ENCODE measurements at regions not wholly inside any gene's neighbourhood (a gene's known extent, or its start where the extent isn't known, plus 50 kb on each side); places are given as distances from the start of the nearest gene placed in this dataset.
"Not testable (repeated sequence)": the region's sequence is repeated elsewhere in the genome, so short reads cannot be mapped to it uniquely, and the experiment has no call there.

GRCh38 chr18:51525453-51526225 lies 328.2 kb upstream of the MEX3C start:
- DNase-seq: no peak

GRCh38 chr18:51527826-51528225 lies 330.3 kb upstream of the MEX3C start:
- no peak for DNase-seq

DNA sequence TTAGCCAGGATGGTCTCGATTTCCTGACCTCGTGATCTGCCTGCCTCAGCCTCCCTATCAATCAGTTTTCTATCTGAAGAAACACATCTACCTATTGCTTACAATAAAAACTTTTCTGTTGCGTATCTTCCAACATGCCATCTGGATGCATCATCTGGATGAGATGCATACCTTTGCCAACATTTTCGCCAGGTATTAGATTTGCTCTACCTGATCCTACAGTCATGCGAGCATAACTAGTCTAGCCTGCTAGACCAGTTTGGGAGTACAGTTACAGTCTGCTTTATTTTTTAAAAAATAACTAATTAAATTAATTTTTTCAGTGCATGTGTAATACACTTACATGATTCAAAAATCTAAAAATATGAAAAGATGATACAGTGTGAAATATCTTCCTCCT lies 334.0 kb upstream of the MEX3C start:
- no peak for DNase-seq

GRCh38 chr18:51537487-51537886 lies 340.0 kb upstream of the MEX3C start:
- DNase-seq: peak; percentile 27 to 62

GRCh38 chr18:51540562-51540961 lies 343.1 kb upstream of the MEX3C start:
- DNase-seq: no peak

DNA sequence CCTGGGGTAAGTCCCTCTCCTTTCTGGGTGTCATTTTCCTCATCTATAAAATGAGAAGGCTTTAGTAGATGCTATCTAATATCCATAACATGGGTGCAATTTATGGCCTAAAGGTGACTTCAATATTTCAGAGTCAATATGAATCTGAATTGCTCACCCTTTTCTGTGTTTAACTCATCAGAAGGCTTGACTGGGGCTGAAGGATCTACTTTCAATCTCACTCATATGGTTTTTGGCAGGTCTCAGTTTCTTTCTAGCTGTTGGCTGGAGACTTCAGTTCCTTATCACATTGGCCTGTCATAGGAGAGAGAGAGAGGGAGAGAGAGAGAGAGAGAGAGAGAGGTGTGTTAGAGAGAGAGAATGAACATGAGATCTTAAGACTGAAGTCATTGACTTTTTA lies 343.7 kb upstream of the MEX3C start:
- no peak for DNase-seq

GRCh38 chr18:51543658-51544155 lies 346.2 kb upstream of the MEX3C start:
- DNase-seq: no peak

- no peak for DNase-seq
Observed at GRCh38 chr18:51545446-51545845, 348.0 kb upstream of the MEX3C start.

- no peak for DNase-seq
Observed at GRCh38 chr18:51559198-51559901, 361.9 kb upstream of the MEX3C start.

DNA sequence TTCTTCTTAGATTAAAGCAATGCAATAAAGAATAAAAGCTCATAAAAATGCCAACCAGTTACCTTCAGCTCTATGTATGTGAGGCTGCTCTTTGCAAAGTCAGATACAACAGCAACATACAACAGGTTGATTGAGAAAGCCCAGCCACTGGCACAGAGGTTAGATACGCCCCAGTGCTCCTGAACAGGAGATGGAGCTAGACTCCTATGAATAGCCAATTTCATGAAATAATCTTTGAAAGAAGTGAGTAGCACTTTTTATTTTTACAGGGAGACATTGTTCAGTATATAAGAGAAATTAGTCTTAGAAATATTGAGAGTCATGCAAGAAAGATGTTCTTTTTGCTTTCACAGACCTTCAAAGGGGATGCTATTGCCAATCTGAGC lies 362.4 kb upstream of the MEX3C start:
- DNase-seq: no peak

DNA sequence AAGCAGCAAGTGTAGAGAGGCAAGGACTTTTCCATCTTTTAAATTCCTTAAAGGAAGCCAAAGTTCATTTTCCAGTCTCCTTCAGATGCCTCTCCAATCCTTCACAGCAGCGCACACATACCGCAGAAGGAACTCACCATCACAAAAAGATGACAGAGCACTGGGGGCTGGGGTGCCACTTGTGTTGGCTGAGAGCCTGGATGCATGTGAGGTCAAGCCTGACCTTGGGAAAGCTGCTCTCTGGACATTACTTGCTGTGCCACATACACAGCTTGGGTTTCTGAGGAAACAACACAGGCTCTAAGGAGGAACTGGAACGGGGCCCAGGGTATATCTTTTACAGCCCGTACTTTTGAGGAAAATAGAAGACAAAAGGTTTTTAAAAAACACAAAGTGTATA lies 364.3 kb upstream of the MEX3C start:
- no peak for DNase-seq

DNA sequence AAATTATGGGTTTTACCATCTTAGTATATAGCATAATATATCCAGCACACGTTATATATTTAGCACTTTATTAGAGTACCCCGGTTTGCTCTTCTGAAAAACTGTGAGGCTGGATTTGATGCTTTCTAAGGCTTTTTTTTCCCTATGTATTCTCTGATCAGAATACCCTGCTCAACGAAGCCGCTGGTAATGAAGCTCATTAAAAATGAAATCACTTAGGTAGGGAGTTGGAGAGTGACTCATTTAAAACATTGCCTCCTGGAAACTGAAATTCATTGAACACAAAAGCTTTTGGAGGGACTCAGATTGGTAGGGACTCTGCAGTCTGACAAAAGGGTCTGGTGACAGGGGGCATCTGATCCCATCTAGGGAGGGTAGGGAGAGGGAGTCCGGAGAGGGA lies 365.4 kb upstream of the MEX3C start:
- no peak for DNase-seq

DNA sequence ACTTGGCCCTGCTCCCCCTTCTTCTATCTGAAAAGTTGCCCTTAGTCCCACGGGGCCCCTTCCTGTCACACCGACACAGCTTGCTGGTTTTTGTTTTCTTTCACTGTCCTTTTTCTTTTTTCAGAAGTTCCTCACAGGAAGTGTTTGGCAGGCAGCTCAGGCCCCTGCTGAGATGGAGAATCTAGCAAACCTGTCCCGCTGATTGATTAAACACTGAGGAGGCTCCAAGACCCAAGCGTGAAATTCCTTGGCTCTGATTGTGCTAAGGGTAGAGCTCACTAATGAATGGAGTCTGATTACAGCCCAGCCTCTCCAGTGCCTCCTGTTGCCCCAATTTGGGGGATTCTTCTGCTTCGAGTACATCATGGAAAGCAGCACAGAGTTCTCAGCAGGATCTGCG lies 365.9 kb upstream of the MEX3C start:
- peak; percentile 37 to 75 for DNase-seq

GRCh38 chr18:51568151-51568550 lies 370.7 kb upstream of the MEX3C start:
- DNase-seq: no peak

DNA sequence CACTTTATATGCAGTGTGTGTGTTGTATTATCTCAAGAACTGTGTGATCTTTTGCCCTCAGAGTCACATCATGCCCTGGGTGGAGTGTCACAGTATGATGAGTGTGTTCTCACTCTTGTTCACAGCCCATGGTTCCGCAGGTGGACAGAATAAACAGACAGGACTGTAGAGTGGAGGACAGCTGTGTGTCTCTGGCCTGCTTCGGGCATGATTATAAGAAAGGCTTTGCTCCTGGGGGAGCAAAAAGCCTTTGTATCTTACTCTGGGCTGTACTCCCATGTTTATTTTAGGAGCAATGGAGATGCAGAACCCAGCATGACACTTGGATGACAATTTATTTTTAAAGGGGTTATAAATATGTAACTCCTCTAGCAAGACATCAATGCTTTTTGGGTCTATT lies 371.7 kb upstream of the MEX3C start:
- DNase-seq: no peak

DNA sequence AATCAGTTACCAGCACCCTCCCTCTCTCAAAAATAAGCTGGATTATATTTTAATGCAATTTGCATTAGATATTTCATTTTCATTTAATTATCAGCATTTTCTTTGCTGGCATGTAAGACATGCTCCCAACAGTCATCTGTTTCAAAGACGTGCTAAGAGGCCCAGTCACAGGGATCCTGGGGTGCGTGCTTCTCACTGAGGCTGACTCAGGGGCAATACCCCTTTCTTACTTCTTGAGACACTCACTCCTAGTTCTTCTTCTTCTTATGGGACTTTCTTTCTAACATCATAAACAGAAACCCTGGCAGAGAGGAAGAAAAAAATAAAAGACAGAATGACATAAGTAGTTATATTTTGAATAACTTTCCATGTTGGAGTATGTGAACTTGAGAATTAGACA lies 372.1 kb upstream of the MEX3C start:
- no peak for DNase-seq

DNA sequence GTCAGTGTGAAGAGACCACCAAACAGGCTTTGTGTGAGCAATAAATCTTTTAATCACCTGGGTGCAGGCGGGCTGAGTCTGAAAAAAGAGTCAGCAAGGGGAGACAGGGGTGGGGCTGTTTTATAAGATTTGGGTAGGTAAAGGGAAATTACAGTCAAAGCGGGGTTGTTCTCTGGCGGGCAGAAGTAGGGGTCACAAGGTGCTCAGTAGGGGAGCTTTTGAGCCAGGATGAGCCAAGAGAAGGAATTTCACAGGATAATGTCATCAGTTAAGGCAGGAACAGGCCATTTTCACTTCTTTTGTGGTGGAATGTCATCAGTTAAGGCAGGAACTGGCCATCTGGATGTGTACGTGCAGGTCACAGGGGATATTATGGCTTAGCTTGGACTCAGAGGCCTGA lies 372.6 kb upstream of the MEX3C start:
- not testable (repeated sequence) for DNase-seq

DNA sequence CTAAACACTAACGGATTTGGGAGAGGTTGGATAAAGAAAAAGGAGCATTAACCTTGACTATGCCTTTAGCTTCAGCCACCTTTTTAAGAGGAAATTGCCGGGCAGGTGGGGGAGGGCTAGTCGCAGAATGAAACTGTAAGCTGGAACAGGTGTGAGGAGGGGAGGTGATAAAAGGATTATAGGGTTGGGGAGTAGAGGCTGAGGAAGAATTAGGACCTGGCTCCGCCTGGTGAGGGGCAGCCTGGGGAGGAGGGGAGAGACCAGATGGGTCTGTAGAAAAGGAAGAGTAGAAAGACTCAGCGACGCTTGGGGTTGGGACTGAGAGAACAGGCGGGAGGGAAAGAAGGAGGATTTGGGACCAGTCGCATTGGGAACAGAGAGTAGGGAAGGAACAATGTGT lies 376.4 kb upstream of the MEX3C start:
- DNase-seq: not testable (repeated sequence)

- DNase-seq: no peak
Observed at GRCh38 chr18:51575171-51575570, 377.7 kb upstream of the MEX3C start.

GRCh38 chr18:51578406-51578980 lies 381.0 kb upstream of the MEX3C start:
- no peak for DNase-seq

GRCh38 chr18:51580580-51580979 lies 383.1 kb upstream of the MEX3C start:
- no peak for DNase-seq

DNA sequence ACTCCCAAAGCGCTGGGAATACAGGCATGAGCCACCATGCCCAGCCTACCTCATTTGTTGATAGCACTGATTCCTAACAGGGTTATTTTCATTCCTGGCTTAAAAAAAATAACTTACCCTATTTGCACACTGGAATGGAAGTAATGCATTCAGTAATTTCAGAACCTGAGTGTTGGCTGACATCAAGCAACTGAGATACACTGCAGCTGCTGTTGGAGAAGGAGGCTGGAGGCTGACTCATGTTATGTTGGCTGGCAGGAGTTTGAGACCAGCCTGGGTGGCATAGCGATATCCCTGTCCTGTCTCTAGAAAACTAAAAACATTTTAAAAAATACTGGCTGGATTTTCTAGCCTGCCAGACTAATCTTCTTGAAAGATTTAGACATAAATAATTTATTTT lies 385.1 kb upstream of the MEX3C start:
- DNase-seq: peak in 1 of 2 experiments; percentile 2

GRCh38 chr18:51588616-51589015 lies 391.1 kb upstream of the MEX3C start:
- no peak for DNase-seq

DNA sequence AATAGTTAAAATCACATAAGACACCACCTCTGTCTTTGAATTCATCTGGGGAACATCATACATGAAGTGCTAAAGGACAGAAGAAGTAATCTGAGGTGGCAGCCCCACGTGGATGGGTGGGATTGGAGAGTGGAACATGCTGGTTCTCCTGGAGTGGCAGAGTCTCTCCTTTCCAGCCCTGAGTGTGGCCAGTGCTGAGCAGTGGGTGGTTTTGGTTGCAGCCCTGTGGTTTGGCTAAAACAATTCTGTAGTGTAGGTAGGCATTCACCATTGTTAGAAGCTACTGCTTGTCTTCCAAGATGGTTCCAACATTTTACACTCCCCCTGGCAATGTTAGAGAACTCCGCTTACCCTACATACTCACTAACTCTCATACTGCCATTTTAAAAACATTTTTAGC lies 396.4 kb upstream of the MEX3C start:
- DNase-seq: no peak

Data from NCI-H446 (cell line).